DMS53 treated with DMSO at 0.1 percent for 48 hours (cell line): ENCODE measurements at regions not wholly inside any gene's neighbourhood (a gene's known extent, or its start where the extent isn't known, plus 50 kb on each side); places are given as distances from the start of the nearest gene placed in this dataset.
A peak's percentile ranks its signal among the peaks of the same experiment; 100 is the strongest.

ENCODE experiments used
- DNase-seq: peaks from one replicate; lab custom pipeline; 2025; ENCODE audit not compliant: unreplicated experiment; lab: John Stamatoyannopoulos, UW

GRCh38 chr11:104291646-104292045 lies 127.7 kb upstream of the PDGFD start:
- DNase-seq: no peak

- no peak for DNase-seq
Measured at GRCh38 chr11:104286129-104286528, 122.2 kb upstream of the PDGFD start.

- DNase-seq: no peak
Measured at GRCh38 chr11:104279587-104279986, 115.6 kb upstream of the PDGFD start.

- DNase-seq: no peak
Measured at GRCh38 chr11:104275992-104276391, 112.0 kb upstream of the PDGFD start.

- no peak for DNase-seq
Measured at GRCh38 chr11:104260456-104260855, 96.5 kb upstream of the PDGFD start.

- no peak for DNase-seq
Measured at GRCh38 chr11:104259121-104259610, 95.2 kb upstream of the PDGFD start.

GRCh38 chr11:104256525-104256924 lies 92.6 kb upstream of the PDGFD start:
- DNase-seq: peak; percentile 22

- DNase-seq: peak; percentile 36
Measured at GRCh38 chr11:104254347-104254746, 90.4 kb upstream of the PDGFD start.

GRCh38 chr11:104246590-104246989 lies 82.6 kb upstream of the PDGFD start:
- DNase-seq: no peak

- DNase-seq: no peak
Measured at GRCh38 chr11:104238916-104239315, 75.0 kb upstream of the PDGFD start.

GRCh38 chr11:104225047-104225446 lies 61.1 kb upstream of the PDGFD start:
- no peak for DNase-seq

GRCh38 chr11:104222464-104222863 lies 58.5 kb upstream of the PDGFD start:
- DNase-seq: no peak

GRCh38 chr11:104221455-104221854 lies 57.5 kb upstream of the PDGFD start:
- DNase-seq: no peak

GRCh38 chr11:104219096-104219495 lies 55.1 kb upstream of the PDGFD start:
- DNase-seq: no peak

GRCh38 chr11:104214517-104214916 lies 50.6 kb upstream of the PDGFD start:
- no peak for DNase-seq
